UCSD-AML1 (cell line): ENCODE measurements at regions not wholly inside any gene's neighbourhood (a gene's known extent, or its start where the extent isn't known, plus 50 kb on each side); places are given as distances from the start of the nearest gene placed in this dataset.
"Not testable (repeated sequence)": the region's sequence is repeated elsewhere in the genome, so short reads cannot be mapped to it uniquely, and the experiment has no call there.

Source experiments
- DNase-seq: peaks from one replicate; lab custom pipeline; 2025; ENCODE audit not compliant: unreplicated experiment; lab: John Stamatoyannopoulos, UW

- no peak for DNase-seq
These were observed 120.0 kb downstream of the KCNA5 start for GRCh38 chr12:5163661-5164060.

GRCh38 chr12:5165296-5165970 is 121.8 kb downstream of the KCNA5 start:
- no peak for DNase-seq

DNA sequence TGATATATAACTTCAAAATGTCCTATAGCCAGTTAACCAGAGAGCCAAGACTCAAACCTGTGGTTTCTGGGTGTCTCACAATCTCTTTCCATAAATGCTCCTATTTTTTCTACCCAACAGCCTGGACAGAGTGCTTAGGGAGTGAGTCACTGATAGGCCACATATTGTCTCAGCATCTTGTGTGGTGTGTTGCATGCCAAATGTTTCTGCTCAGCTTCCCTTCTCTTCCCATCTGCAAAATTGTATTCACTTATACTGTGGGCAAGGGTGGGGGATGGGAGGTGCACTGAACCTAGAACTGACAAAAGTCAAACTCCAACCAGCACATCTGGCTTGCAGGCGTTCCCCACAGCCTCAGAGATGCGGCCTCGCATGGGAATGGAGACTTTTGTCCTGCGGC is 123.3 kb downstream of the KCNA5 start:
- DNase-seq: no peak

- no peak for DNase-seq
These were observed 124.5 kb downstream of the KCNA5 start for GRCh38 chr12:5168148-5168547.

GRCh38 chr12:5170844-5171243 is 127.2 kb downstream of the KCNA5 start:
- DNase-seq: no peak

- no peak for DNase-seq
These were observed 128.0 kb downstream of the KCNA5 start for GRCh38 chr12:5171701-5172100.

DNA sequence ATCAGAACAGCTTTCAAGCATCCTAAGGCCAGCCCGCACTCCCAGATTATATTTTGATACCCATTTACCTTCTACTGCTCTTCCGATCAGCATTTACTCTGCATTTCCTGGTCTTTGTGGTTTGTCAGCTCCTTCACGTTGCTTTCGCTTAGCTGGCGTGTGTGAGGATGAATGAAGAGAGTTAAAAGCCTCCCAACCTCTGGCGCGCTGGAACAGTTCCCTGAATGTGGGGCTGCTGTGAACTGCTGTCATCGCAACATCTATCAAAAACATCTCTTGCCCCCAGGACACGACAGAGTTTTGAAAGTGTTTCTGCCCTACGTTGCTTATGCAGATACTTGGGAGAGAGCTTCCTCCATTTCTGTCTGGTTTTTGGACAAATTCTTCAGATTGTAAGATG is 129.2 kb downstream of the KCNA5 start:
- DNase-seq: no peak

GRCh38 chr12:5173511-5174011 is 129.9 kb downstream of the KCNA5 start:
- DNase-seq: no peak

DNA sequence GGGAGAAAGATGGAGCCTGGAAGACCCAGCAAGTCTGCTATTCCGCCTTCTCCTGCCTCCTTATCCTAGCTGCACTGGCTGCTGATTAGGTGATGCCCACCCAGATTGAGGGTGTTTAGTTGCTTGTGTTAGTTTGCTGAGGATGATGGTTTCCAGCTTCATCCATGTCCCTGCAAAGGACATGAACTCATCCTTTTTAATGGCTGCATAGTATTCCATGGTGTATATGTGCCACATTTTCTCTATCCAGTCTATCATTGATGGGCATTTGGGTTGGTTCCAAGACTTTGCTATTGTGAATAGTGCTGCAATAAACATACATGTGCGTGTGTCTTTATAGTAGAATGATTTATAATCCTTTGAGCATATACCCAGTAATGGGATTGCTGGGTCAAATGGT is 131.7 kb downstream of the KCNA5 start:
- not testable (repeated sequence) for DNase-seq

DNA sequence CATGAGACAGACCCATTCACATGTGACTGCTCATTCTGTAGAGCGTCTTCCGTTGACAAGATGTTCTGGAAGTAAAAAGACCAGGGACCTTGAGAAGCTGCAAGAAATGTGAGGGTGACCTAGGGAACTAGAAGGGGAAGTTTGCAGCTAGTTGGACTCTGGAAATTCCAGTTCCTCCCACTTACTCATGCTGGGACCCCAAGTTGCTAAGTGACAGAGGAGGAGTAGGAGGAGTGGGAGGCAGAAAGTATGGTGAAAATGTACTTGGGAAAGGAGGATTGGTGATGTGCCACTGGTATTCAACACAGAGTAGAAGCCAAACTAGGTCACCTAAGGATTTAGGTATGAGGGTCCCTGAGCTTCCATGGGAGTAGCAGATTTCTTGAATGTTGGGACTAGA is 132.4 kb downstream of the KCNA5 start:
- DNase-seq: no peak

DNA sequence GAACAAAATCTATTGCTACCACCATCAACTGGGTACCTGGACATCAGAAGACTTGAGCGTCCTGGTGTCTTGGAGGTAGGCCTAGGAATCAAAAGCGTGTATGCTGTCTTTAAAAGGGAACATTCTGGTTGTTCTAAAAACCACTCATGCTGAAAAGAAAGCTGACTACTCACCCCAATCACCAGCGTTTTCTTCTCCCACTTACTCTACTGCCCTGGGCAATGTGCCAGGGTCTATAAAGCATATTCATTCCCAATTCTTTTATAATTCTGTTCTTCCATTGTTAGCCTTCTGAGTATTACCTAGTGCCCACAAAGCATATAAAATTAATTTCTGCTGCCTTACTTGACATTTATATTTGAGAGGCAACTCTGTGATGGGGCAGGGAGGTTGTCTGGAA is 133.4 kb downstream of the KCNA5 start:
- DNase-seq: no peak

- no peak for DNase-seq
These were observed 134.1 kb downstream of the KCNA5 start for GRCh38 chr12:5177731-5178130.

- DNase-seq: no peak
These were observed 134.9 kb downstream of the KCNA5 start for GRCh38 chr12:5178571-5178970.

GRCh38 chr12:5180496-5180895 is 136.8 kb downstream of the KCNA5 start:
- no peak for DNase-seq

GRCh38 chr12:5184186-5184585 is 140.5 kb downstream of the KCNA5 start:
- no peak for DNase-seq

DNA sequence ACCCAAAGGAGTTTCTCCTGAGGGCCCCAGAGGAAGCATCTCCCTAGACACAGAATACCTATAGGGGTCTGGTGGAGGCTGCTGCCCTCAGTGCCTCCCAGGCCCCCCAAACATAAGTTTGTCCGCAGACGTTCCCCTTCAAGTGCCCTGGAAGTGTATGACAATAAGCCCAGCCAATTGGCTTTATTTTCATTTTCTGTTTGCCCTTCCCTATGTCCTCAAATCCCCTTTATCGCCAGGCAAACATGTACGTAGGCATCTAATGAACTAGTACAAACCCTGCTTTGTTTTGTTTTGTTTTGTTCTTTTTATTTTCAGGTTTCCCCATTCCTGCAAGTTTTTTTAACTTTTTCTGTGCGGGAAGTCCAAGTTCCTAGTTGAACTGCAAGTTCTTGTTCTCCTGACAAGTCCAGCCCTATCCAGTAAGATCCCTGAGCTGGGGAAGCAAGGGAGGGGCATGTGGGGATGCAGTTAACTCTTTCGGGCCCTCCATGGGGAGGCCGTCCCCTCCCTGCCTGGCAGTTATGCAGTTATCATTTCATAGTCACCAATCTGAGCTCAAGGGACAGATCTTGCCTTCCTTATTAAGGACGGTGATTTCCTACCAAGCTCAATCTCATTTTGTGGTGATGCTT is 141.9 kb downstream of the KCNA5 start:
- no peak for DNase-seq

- no peak for DNase-seq
These were observed 143.0 kb downstream of the KCNA5 start for GRCh38 chr12:5186715-5187114.

GRCh38 chr12:5187136-5187535 is 143.5 kb downstream of the KCNA5 start:
- DNase-seq: no peak

GRCh38 chr12:5188472-5188871 is 144.8 kb downstream of the KCNA5 start:
- DNase-seq: no peak

DNA sequence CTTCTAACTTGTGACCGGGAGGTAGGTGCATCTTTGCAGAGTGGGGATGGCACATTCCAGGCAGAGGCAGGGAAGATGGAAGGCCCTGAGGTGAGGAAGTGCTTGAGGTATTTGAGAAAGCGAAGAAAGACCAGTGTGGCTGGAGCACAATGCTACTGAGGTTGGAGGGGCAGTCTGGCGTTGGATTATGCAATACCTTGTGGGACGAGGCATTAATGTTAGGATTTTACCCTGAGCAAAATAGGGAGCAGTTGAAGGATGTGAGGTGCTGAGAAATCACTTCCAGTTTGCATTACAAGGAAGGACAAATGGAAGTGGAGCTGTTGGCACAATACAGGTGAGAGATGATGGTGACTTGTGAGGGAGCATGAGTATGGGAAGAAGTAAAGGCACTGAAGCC is 145.5 kb downstream of the KCNA5 start:
- no peak for DNase-seq

- no peak for DNase-seq
These were observed 148.3 kb downstream of the KCNA5 start for GRCh38 chr12:5191803-5192538.

GRCh38 chr12:5192726-5193125 is 149.0 kb downstream of the KCNA5 start:
- DNase-seq: no peak
